Muscle of leg (tissue), 3 donors: ENCODE measurements at regions not wholly inside any gene's neighbourhood (a gene's known extent, or its start where the extent isn't known, plus 50 kb on each side); places are given as distances from the start of the nearest gene placed in this dataset.

Source experiments
- DNase-seq: peaks from one replicate; pipeline ENCODE4 v3.0.0; 2013
- H3K27ac ChIP-seq: one replicate; pipeline ENCODE4 v1.5.1; 2013; ENCODE audit warnings: mild to moderate bottlenecking, low read length, control low read depth
- H3K27me3 ChIP-seq: one replicate; pipeline ENCODE4 v1.6.1; 2013; ENCODE audit warnings: low read length; ENCODE audit not compliant: control insufficient read depth, insufficient read depth
- H3K36me3 ChIP-seq: one replicate; pipeline ENCODE4 v1.6.1; 2013; ENCODE audit warnings: low read length; ENCODE audit not compliant: control insufficient read depth, insufficient read depth
- H3K4me1 ChIP-seq: one replicate; pipeline ENCODE4 v1.6.1; 2013; ENCODE audit warnings: low read length; ENCODE audit not compliant: control insufficient read depth, insufficient read depth
- H3K4me3 ChIP-seq: one replicate; pipeline ENCODE4 v1.5.1; 2013; ENCODE audit warnings: low read length, control low read depth
- H3K9me3 ChIP-seq: replicated peaks from 2 replicates; pipeline ENCODE4 v1.6.1; 2013; ENCODE audit warnings: low read depth, low read length; ENCODE audit not compliant: control insufficient read depth
- WGBS: methylation state at CpG from one replicate; pipeline ENCODE4 v1.1.5; 2013; ENCODE audit warnings: missing lambda C conversion rate; ENCODE audit not compliant: insufficient coverage; 5-methylcytosine and 5-hydroxymethylcytosine counted together

- no peak for DNase-seq
- Histone ChIP-seq H3K9me3 (no peaks in the 10 kb centered on the region), H3K4me1 (peaks cover 18% of the 10 kb centered on the region), H3K27ac (no peak overlapping the region), H3K27me3 (peaks cover 2% of the 10 kb centered on the region), H3K4me3 (no peak overlapping the region), H3K36me3 (no peaks in the 10 kb centered on the region)
These were observed 105.8 kb upstream of the RBPJ start for GRCh38 chr4:26214994-26215393.

GRCh38 chr4:26215725-26216124 is 105.1 kb upstream of the RBPJ start:
- H3K9me3 ChIP-seq, result no peaks in the 10 kb centered on the region
- H3K27ac ChIP-seq, result no peak overlapping the region
- H3K27me3 ChIP-seq, result peaks cover 2% of the 10 kb centered on the region
- H3K4me1 ChIP-seq, result peaks cover 24% of the 10 kb centered on the region
- DNase-seq, result no peak
- no peaks in the 10 kb centered on the region for H3K36me3 ChIP-seq
- WGBS, result 88% methylated on average over 5 of the region's 7 CpGs
- no peak overlapping the region for H3K4me3 ChIP-seq

GRCh38 chr4:26217481-26217880 is 103.3 kb upstream of the RBPJ start:
- Histone ChIP-seq H3K36me3 (no peaks in the 10 kb centered on the region), H3K9me3 (no peaks in the 10 kb centered on the region), H3K4me3 (no peak overlapping the region), H3K27ac (peak overlapping the region; percentile 86), H3K4me1 (peaks cover 24% of the 10 kb centered on the region), H3K27me3 (peaks cover 2% of the 10 kb centered on the region)
- WGBS, result 56% methylated on average over 4 of the region's 6 CpGs
- peak; percentile 67 for DNase-seq

- DNase-seq, result peak; percentile 92
- peaks cover 2% of the 10 kb centered on the region for H3K27me3 ChIP-seq
- peaks cover 24% of the 10 kb centered on the region for H3K4me1 ChIP-seq
- no peaks in the 10 kb centered on the region for H3K36me3 ChIP-seq
- WGBS, result 28% methylated on average over 11 of the region's 16 CpGs
- no peak overlapping the region for H3K4me3 ChIP-seq
- peak overlapping the region; percentile 86 for H3K27ac ChIP-seq
- H3K9me3 ChIP-seq, result no peaks in the 10 kb centered on the region
These were observed 102.7 kb upstream of the RBPJ start for GRCh38 chr4:26217961-26218676.

GRCh38 chr4:26218677-26219605 is 101.9 kb upstream of the RBPJ start:
- Histone ChIP-seq H3K27ac (peak overlapping the region; percentile 86), H3K27me3 (no peaks in the 10 kb centered on the region), H3K4me3 (no peak overlapping the region), H3K4me1 (peaks cover 24% of the 10 kb centered on the region), H3K9me3 (no peaks in the 10 kb centered on the region), H3K36me3 (no peaks in the 10 kb centered on the region)
- 84% methylated on average over 3 of the region's 12 CpGs for WGBS
- DNase-seq, result no peak

GRCh38 chr4:26220696-26221095 is 100.1 kb upstream of the RBPJ start:
- 50% methylated on average over 1 of the region's 4 CpGs for WGBS
- Histone ChIP-seq H3K4me1 (peaks cover 24% of the 10 kb centered on the region), H3K9me3 (no peaks in the 10 kb centered on the region), H3K36me3 (no peaks in the 10 kb centered on the region), H3K27ac (peak overlapping the region; percentile 16), H3K4me3 (no peak overlapping the region), H3K27me3 (no peaks in the 10 kb centered on the region)
- DNase-seq, result peak; percentile 90

- no peak overlapping the region for H3K27ac ChIP-seq
- H3K9me3 ChIP-seq, result no peaks in the 10 kb centered on the region
- WGBS, result no CpG with 5 or more reads among the region's 2 CpGs
These were observed 97.7 kb upstream of the RBPJ start for GRCh38 chr4:26223155-26223554.

GRCh38 chr4:26226629-26227376 is 94.0 kb upstream of the RBPJ start:
- H3K4me3 ChIP-seq, result no peak overlapping the region
- no peaks in the 10 kb centered on the region for H3K4me1 ChIP-seq
- WGBS, result no CpG with 5 or more reads among the region's 5 CpGs
- H3K36me3 ChIP-seq, result no peaks in the 10 kb centered on the region
- no peak for DNase-seq
- no peaks in the 10 kb centered on the region for H3K9me3 ChIP-seq
- H3K27me3 ChIP-seq, result peaks cover 2% of the 10 kb centered on the region
- no peak overlapping the region for H3K27ac ChIP-seq

More at GRCh38 chr4:26223155-26223554, 97.7 kb upstream of the RBPJ start:
- Histone ChIP-seq H3K36me3 (no peaks in the 10 kb centered on the region), H3K27me3 (peaks cover 2% of the 10 kb centered on the region), H3K4me1 (peaks cover 13% of the 10 kb centered on the region), H3K4me3 (no peak overlapping the region)
- no peak for DNase-seq

GRCh38 chr4:26227601-26228229 is 93.1 kb upstream of the RBPJ start:
- 53% methylated on average over 12 of the region's 15 CpGs for WGBS
- no peak overlapping the region for H3K27ac ChIP-seq
- no peak overlapping the region for H3K4me3 ChIP-seq
- no peaks in the 10 kb centered on the region for H3K36me3 ChIP-seq
- H3K4me1 ChIP-seq, result no peaks in the 10 kb centered on the region
- H3K9me3 ChIP-seq, result no peaks in the 10 kb centered on the region
- H3K27me3 ChIP-seq, result peaks cover 2% of the 10 kb centered on the region
- DNase-seq, result no peak
